ENCODE measurements at regions not wholly inside any gene's neighbourhood (a gene's known extent, or its start where the extent isn't known, plus 50 kb on each side); places are given as distances from the start of the nearest gene placed in this dataset.

DNA sequence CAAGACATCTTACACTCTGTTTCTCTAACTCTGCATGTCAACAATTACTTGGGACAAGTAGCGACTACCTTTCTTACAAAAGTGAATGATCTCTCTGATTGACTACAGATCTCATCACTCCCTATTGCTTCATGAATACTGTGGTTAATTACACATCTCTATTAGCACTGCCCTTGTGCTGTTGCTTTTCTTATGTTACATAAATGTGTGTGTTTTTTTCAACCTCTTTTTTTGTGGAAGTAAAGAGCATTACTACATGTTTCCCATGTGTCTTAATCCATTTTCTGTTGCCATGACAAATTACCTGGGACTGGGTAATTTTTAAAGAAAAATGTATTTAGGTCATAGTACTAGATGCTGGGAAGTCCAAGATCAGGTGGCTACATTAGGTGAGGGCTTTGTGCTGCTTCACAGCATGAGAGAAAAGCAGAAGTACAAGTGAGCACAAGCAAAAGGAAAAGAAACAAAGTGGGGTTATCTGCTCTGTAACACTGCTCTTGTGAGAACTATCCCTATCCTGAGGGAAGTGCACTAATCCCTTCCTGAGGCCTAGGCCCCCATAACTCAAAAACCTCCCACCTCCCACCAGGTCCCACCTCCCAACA, 298.2 kb upstream of the SATB1 start:
- TF ChIP-seq GATA3 (IDR thresholded peaks at IDR 0.05; ENCODE audit: low read depth, low read length) = no peak
- TF ChIP-seq GATA2 (IDR thresholded peaks at IDR 0.05; ENCODE audit: low read depth, low read length) = no peak

GRCh38 chr3:18720543-18720942, 295.4 kb upstream of the SATB1 start:
- TF ChIP-seq GATA2 (IDR thresholded peaks at IDR 0.05; ENCODE audit: low read depth, low read length) = no peak
- TF ChIP-seq GATA3 (IDR thresholded peaks at IDR 0.05; ENCODE audit: low read depth, low read length) = no peak

DNA sequence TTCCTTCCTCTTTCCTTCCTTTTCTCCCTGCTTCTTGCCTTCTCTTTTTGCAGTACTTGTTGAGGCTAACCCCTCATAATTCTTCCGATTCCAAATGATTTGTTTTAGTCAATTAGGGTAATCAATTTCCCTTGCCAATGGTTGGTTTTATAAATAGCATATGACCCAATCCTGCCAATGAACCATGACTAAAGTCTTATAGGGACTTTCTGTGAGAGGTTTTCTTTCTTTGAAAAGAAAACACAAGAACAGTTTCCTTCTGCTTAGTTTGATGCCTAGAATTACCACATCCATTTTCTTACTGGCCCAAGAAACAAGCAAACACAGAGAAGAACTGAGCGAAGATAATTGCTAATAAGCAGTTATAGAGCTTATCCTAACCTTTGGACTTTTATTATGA, 292.5 kb upstream of the SATB1 start:
- TF ChIP-seq GATA3 (IDR thresholded peaks at IDR 0.05; ENCODE audit: low read depth, low read length) (no peak), GATA2 (IDR thresholded peaks at IDR 0.05; ENCODE audit: low read depth, low read length) (no peak)

DNA sequence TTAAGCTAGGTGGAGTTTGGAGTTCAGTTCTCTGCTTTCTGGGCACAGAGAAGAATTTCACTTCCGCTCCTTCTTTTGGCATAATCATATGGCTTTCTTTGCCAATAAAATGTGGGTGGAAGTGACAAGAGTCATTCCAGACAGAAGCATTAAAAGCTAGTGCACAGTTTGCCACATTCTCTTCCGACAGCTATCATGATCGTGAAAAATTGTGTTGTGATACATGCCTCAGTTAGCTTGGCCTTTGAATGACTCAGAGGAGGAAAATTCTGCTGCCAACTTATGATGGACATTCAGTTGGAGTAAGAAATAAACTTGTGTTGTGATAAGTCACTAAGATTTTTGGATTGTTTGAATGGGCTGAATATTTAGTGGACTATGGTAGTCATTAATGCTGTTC, 291.7 kb upstream of the SATB1 start:
- TF ChIP-seq GATA3 (IDR thresholded peaks at IDR 0.05; ENCODE audit: low read depth, low read length) (no peak), GATA2 (IDR thresholded peaks at IDR 0.05; ENCODE audit: low read depth, low read length) (no peak)

DNA sequence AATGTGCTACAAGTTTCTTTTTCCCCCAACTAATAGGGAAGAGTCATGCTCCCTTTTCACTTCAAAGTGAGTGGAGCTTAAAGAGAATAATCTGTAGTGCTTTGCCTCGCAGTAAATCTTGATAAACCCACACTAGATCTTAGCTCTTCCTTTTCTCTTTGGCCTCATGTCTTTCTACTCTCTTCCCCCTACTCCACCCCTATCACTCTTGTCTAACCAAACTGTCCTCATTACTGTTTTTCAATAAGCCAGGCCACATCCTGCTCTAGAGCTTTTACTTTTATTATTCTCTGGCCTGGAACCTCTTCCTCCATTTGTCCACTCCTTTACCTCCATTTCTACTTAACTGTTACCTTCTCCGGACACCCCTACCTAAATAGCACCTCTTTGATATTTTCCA, 291.0 kb upstream of the SATB1 start:
- no peak for TF ChIP-seq GATA3 (IDR thresholded peaks at IDR 0.05; ENCODE audit: low read depth, low read length)
- TF ChIP-seq GATA2 (IDR thresholded peaks at IDR 0.05; ENCODE audit: low read depth, low read length) = no peak

DNA sequence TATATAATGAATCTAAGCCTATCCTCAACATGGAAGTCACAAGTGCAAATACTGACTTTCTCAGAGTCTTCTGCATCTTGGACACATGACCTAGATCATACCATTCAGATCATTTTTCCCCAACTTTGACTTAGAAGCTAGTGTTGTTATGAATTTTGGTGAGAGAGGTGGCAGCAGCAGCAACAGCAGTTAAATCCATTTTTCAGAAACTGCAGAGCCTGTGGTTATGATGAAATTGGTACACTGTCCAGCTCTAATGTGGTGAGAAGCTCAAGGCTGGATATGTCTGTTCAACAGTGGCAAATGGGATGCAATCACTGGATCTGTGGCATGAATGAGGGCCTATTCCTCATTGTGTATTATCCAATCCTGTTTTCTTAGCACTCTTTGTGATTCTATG, 290.1 kb upstream of the SATB1 start:
- TF ChIP-seq GATA3 (IDR thresholded peaks at IDR 0.05; ENCODE audit: low read depth, low read length) = no peak
- no peak for TF ChIP-seq GATA2 (IDR thresholded peaks at IDR 0.05; ENCODE audit: low read depth, low read length)

GRCh38 chr3:18713577-18713951, 288.4 kb upstream of the SATB1 start:
- no peak for TF ChIP-seq GATA2 (IDR thresholded peaks at IDR 0.05; ENCODE audit: low read depth, low read length)
- TF ChIP-seq GATA3 (IDR thresholded peaks at IDR 0.05; ENCODE audit: low read depth, low read length) = no peak

- TF ChIP-seq GATA3 (IDR thresholded peaks at IDR 0.05; ENCODE audit: low read depth, low read length) (no peak), GATA2 (IDR thresholded peaks at IDR 0.05; ENCODE audit: low read depth, low read length) (no peak)
These were observed 287.8 kb upstream of the SATB1 start for GRCh38 chr3:18712713-18713576.

DNA sequence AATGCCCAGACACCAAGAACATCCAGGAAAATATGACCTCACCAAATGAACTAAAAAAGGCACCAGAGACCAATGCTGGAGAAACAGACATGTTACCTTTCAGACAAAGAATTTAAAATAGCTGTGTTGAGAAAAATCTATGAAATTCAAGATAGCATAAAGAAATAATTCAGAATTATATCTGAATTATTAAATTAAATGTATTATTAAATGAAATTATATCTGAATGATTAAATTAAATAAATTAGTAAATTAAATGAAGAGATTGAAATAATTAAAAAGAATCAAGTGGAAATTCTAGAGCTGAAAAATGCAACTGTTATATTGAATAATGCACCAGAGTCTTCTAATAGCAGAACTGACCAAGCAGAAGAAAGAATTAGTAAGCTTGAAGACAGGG, 279.2 kb upstream of the SATB1 start:
- TF ChIP-seq GATA3 (IDR thresholded peaks at IDR 0.05; ENCODE audit: low read depth, low read length) = no peak
- TF ChIP-seq GATA2 (IDR thresholded peaks at IDR 0.05; ENCODE audit: low read depth, low read length) = no peak

DNA sequence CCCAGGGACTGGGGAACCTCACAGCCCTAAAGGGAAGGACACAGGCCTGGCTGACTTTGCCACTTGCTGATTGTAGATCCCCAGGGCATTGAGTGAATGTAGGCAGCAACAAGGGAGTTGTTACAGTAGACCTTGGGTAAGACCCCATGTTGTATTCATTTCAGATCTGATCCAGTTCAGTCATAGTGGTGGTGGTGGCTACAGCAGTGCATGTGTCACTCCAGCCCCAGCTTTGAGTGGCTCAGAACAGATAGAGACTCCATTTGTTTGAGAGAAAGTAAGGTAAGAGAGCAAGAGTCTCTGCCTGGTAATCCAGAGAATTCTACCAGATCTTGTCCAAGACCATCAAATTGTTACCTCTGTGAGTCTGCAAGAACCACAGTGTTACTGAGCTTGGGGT, 278.7 kb upstream of the SATB1 start:
- no peak for TF ChIP-seq GATA3 (IDR thresholded peaks at IDR 0.05; ENCODE audit: low read depth, low read length)
- no peak for TF ChIP-seq GATA2 (IDR thresholded peaks at IDR 0.05; ENCODE audit: low read depth, low read length)

GRCh38 chr3:18687286-18687685, 262.1 kb upstream of the SATB1 start:
- TF ChIP-seq GATA2 (IDR thresholded peaks at IDR 0.05; ENCODE audit: low read depth, low read length) (no peak), GATA3 (IDR thresholded peaks at IDR 0.05; ENCODE audit: low read depth, low read length) (no peak)

DNA sequence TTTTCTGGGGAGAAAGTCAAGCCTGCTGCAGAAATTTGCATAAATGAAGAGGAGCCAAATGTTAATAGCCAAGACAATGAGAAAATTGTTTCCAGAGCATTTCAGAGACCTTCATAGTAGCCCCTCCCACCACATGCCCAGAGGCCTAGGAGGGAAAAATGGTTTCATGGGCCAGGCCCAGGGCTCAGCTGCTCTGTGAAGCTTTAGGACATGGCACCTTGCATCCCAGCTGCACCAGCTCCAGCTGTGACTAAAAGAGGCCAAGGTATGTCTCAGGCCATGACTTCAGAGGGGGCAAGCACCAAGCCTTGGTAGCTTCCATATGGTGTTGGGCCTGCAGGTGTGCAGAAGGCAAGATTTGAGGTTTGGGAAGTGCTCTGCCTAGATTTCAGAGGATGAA, 258.8 kb upstream of the SATB1 start:
- TF ChIP-seq GATA3 (IDR thresholded peaks at IDR 0.05; ENCODE audit: low read depth, low read length) (no peak), GATA2 (IDR thresholded peaks at IDR 0.05; ENCODE audit: low read depth, low read length) (no peak)

- TF ChIP-seq GATA3 (IDR thresholded peaks at IDR 0.05; ENCODE audit: low read depth, low read length) = no peak
- TF ChIP-seq GATA2 (IDR thresholded peaks at IDR 0.05; ENCODE audit: low read depth, low read length) = no peak
These were observed 256.7 kb upstream of the SATB1 start for GRCh38 chr3:18681818-18682345.

GRCh38 chr3:18680758-18681157, 255.6 kb upstream of the SATB1 start:
- TF ChIP-seq GATA3 (IDR thresholded peaks at IDR 0.05; ENCODE audit: low read depth, low read length) = no peak
- TF ChIP-seq GATA2 (IDR thresholded peaks at IDR 0.05; ENCODE audit: low read depth, low read length) = no peak

DNA sequence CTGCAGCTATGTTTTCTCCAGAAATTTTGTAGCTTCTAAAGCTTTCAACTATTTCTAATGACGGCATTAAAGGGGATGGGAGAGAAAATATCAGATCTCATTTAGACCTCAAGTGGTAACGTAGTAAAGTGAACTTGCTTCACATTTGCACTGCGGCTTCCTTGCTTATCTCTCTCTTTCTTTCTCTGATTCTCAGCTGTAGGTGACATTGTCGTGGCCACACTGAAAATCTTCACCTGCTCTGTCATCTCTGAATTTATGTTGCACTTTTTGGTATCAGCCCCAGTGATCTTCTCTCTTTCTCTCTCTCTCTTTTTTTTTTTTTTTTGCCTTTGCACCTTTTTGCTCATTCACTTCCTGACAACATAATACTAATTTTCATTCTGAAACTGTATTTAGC, 254.1 kb upstream of the SATB1 start:
- TF ChIP-seq GATA3 (IDR thresholded peaks at IDR 0.05; ENCODE audit: low read depth, low read length) = no peak
- no peak for TF ChIP-seq GATA2 (IDR thresholded peaks at IDR 0.05; ENCODE audit: low read depth, low read length)

All from SH-SY5Y (cell line).